ENCODE measurements at regions not wholly inside any gene's neighbourhood (a gene's known extent, or its start where the extent isn't known, plus 50 kb on each side); places are given as distances from the start of the nearest gene placed in this dataset.

- H3K4me1 ChIP-seq (ENCODE audit: insufficient read depth) = peaks cover 19% of the 10 kb centered on the region
- H3K27ac Mint-ChIP-seq = no peak overlapping the region
- H3F3A ChIP-seq (replicated peaks; ENCODE audit: low read depth) = no peaks in the 10 kb centered on the region
- H3K4me2 ChIP-seq = no peak overlapping the region
- TF ChIP-seq ZNF114 (CRISPR knock-in tag; IDR thresholded peaks at IDR 0.05) (no peak), EZH2 (IDR thresholded peaks at IDR 0.05; ENCODE audit: low read depth, unreplicated experiment) (no peak), JUNB (IDR thresholded peaks at IDR 0.05; ENCODE audit: unreplicated experiment) (no peak)
- no peaks in the 10 kb centered on the region for H3K27me3 ChIP-seq (ENCODE audit: insufficient read depth)
- no peaks in the 10 kb centered on the region for H3K79me2 ChIP-seq (replicated peaks; ENCODE audit: insufficient read depth)
- no peak overlapping the region for H3K4me3 Mint-ChIP-seq
- H3K4me3 ChIP-seq = no peak overlapping the region
- H3K36me3 Mint-ChIP-seq (ENCODE audit: low read depth) = no peaks in the 10 kb centered on the region
- H3K9me3 Mint-ChIP-seq = no peaks in the 10 kb centered on the region
- no peaks in the 10 kb centered on the region for H3K36me3 ChIP-seq (ENCODE audit: insufficient read depth)
- H4K20me1 ChIP-seq (replicated peaks; ENCODE audit: insufficient read depth) = no peaks in the 10 kb centered on the region
- no peak overlapping the region for H3K27ac ChIP-seq (ENCODE audit: low read depth)
- ATAC-seq (no peak), DNase-seq (ENCODE audit: low spot score) (no peak)
- H3K4me1 Mint-ChIP-seq = peaks cover 23% of the 10 kb centered on the region
- H3K27me3 Mint-ChIP-seq (ENCODE audit: insufficient read depth, low read depth, poor library complexity) = peaks cover 6% of the 10 kb centered on the region
- H3K9me2 ChIP-seq (ENCODE audit: insufficient read depth) = peaks cover 9% of the 10 kb centered on the region; the same call in 1 of the 2 replicates
- 0 out of 2 replicates have a peak overlapping the region, but pooled peaks have one; percentile 52 for H2AFZ ChIP-seq
Observed at GRCh38 chr2:204144492-204144891, 207.9 kb downstream of the ICOS start.

- no peaks in the 10 kb centered on the region for H3F3A ChIP-seq (replicated peaks; ENCODE audit: low read depth)
- H3K36me3 ChIP-seq (ENCODE audit: insufficient read depth) = no peaks in the 10 kb centered on the region
- TF ChIP-seq EZH2phosphoT487 (IDR thresholded peaks at IDR 0.05; ENCODE audit: unreplicated experiment) (no peak), ZNF462 (CRISPR knock-in tag; IDR thresholded peaks at IDR 0.05) (peak; percentile 52; the same call in 1 of the 2 replicates), ETS1 (IDR thresholded peaks at IDR 0.05) (no peak)
- TF ChIP-seq, protein P1, sequence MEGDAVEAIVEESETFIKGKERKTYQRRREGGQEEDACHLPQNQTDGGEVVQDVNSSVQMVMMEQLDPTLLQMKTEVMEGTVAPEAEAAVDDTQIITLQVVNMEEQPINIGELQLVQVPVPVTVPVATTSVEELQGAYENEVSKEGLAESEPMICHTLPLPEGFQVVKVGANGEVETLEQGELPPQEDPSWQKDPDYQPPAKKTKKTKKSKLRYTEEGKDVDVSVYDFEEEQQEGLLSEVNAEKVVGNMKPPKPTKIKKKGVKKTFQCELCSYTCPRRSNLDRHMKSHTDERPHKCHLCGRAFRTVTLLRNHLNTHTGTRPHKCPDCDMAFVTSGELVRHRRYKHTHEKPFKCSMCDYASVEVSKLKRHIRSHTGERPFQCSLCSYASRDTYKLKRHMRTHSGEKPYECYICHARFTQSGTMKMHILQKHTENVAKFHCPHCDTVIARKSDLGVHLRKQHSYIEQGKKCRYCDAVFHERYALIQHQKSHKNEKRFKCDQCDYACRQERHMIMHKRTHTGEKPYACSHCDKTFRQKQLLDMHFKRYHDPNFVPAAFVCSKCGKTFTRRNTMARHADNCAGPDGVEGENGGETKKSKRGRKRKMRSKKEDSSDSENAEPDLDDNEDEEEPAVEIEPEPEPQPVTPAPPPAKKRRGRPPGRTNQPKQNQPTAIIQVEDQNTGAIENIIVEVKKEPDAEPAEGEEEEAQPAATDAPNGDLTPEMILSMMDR (conservative IDR thresholded peaks at IDR 0.05; ENCODE audit: low read depth in 2 of 2) = peak; percentile 96 to 99
- H4K20me1 ChIP-seq (replicated peaks; ENCODE audit: insufficient read depth) = no peaks in the 10 kb centered on the region
- ATAC-seq (peak; percentile 99), DNase-seq (ENCODE audit: low spot score) (peak; percentile 91)
- peak overlapping the region; percentile 70; the same call in 1 of the 2 replicates for H2AFZ ChIP-seq
- H3K79me2 ChIP-seq (replicated peaks; ENCODE audit: insufficient read depth) = no peaks in the 10 kb centered on the region
- Mint-ChIP-seq H3K36me3 (ENCODE audit: low read depth) (no peaks in the 10 kb centered on the region), H3K4me1 (peaks cover 25% of the 10 kb centered on the region), H3K4me3 (peak overlapping the region; percentile 38; the same call in 2 of the 3 replicates), H3K9me3 (no peaks in the 10 kb centered on the region), H3K27ac (no peak overlapping the region), H3K27me3 (ENCODE audit: insufficient read depth, low read depth, poor library complexity) (peaks cover 8% of the 10 kb centered on the region)
- no peaks in the 10 kb centered on the region for H3K27me3 ChIP-seq (ENCODE audit: insufficient read depth)
- no peak overlapping the region for H3K27ac ChIP-seq (ENCODE audit: low read depth)
- H3K9me2 ChIP-seq (ENCODE audit: insufficient read depth) = peaks cover 5% of the 10 kb centered on the region; the same call in 1 of the 2 replicates
- H3K4me1 ChIP-seq (ENCODE audit: insufficient read depth) = peaks cover 19% of the 10 kb centered on the region
- peak overlapping the region; percentile 71 for H3K4me2 ChIP-seq
- peak overlapping the region; percentile 41 for H3K4me3 ChIP-seq
Observed at GRCh38 chr2:204145263-204145751, 208.7 kb downstream of the ICOS start.

Measured in GM23338 (cell line).